DND-41 (cell line): ENCODE measurements at regions not wholly inside any gene's neighbourhood (a gene's known extent, or its start where the extent isn't known, plus 50 kb on each side); places are given as distances from the start of the nearest gene placed in this dataset.

Source experiments
- CTCF ChIP-seq: IDR thresholded peaks from 2 replicates; pipeline ENCODE4 v1.5.1; 2012; ENCODE audit warnings: borderline replicate concordance, low read length, moderate library complexity, mild to moderate bottlenecking; ENCODE audit not compliant: poor library complexity, severe bottlenecking; ENCODE audit errors: extremely low read depth
- EZH2 ChIP-seq: IDR thresholded peaks from 3 replicates; pipeline ENCODE4 v1.6.1; 2012; ENCODE audit warnings: borderline replicate concordance, low read depth, mild to moderate bottlenecking, moderate library complexity, low read length, inconsistent platforms; ENCODE audit not compliant: severe bottlenecking

- TF ChIP-seq CTCF (no peak), EZH2 (no peak)
These were observed 81.0 kb upstream of the SLC25A13 start for GRCh38 chr7:96402913-96403312.
